OCI-LY1 (cell line): ENCODE measurements at regions not wholly inside any gene's neighbourhood (a gene's known extent, or its start where the extent isn't known, plus 50 kb on each side); places are given as distances from the start of the nearest gene placed in this dataset.

Experiments
- H2AFZ ChIP-seq: fragments of 200-600 bp; sonication (generic), shearing (Covaris generic); 2 replicates; pipeline ENCODE4 v1.6.0; 2014; ENCODE audit warnings: antibody characterized with exemption, mild to moderate bottlenecking, low read length
- H3F3A ChIP-seq: fragments of 200-600 bp; sonication (generic), shearing (Covaris generic); 2 replicates; pipeline ENCODE4 v1.6.0; 2014; ENCODE audit warnings: mild to moderate bottlenecking, antibody characterized with exemption, low read length, moderate library complexity; ENCODE audit not compliant: insufficient read depth
- H3K27ac ChIP-seq: fragments of 200-600 bp; sonication (generic); 2 replicates; pipeline ENCODE4 v1.5.1; 2014; ENCODE audit warnings: low read length, mixed run types, mild to moderate bottlenecking, low read depth; ENCODE audit not compliant: poor library complexity, severe bottlenecking
- H3K27me3 ChIP-seq: fragments of 200-600 bp; sonication (generic); 2 replicates; pipeline ENCODE4 v1.6.0; 2014; ENCODE audit warnings: antibody characterized with exemption, mild to moderate bottlenecking, low read length, moderate library complexity; ENCODE audit not compliant: insufficient read depth
- H3K36me3 ChIP-seq: fragments of 200-600 bp; sonication (generic); 2 replicates; pipeline ENCODE4 v1.6.1; 2014; ENCODE audit warnings: mild to moderate bottlenecking, antibody characterized with exemption, low read length, moderate library complexity, mixed read lengths; ENCODE audit not compliant: insufficient read depth
- H3K4me1 ChIP-seq: fragments of 200-600 bp; sonication (generic); 2 replicates; pipeline ENCODE4 v1.5.1; 2014; ENCODE audit warnings: mild to moderate bottlenecking, low read length, moderate library complexity; ENCODE audit not compliant: insufficient read depth, severe bottlenecking
- H3K4me2 ChIP-seq: fragments of 200-600 bp; sonication (generic), shearing (Covaris generic); 2 replicates; pipeline ENCODE4 v1.6.1; 2014; ENCODE audit warnings: low read length
- H3K4me3 ChIP-seq: fragments of 200-600 bp; sonication (generic); 2 replicates; pipeline ENCODE4 v1.5.1; 2014; ENCODE audit warnings: low read length, low read depth, mild to moderate bottlenecking, mixed read lengths; ENCODE audit not compliant: poor library complexity, severe bottlenecking
- H3K79me2 ChIP-seq: fragments of 200-600 bp; shearing (Covaris generic); 2 replicates; pipeline ENCODE4 v1.6.1; 2016; ENCODE audit warnings: mixed run types, low read length, mixed read lengths; ENCODE audit not compliant: insufficient read depth
- H3K9ac ChIP-seq: fragments of 200-600 bp; sonication (generic), shearing (Covaris generic); 2 replicates; pipeline ENCODE4 v1.6.1; 2014; ENCODE audit warnings: mild to moderate bottlenecking, low read length, mixed read lengths
- H3K9me2 ChIP-seq: fragments of 200-600 bp; sonication (generic), shearing (Covaris generic); 2 replicates; pipeline ENCODE4 v1.6.1; 2014; ENCODE audit warnings: low read depth, mild to moderate bottlenecking, low read length, mixed read lengths
- H3K9me3 ChIP-seq: fragments of 200-600 bp; shearing (Covaris generic); 2 replicates; pipeline ENCODE4 v1.6.1; 2014; ENCODE audit warnings: low read length, mixed read lengths
- H4K20me1 ChIP-seq: fragments of 200-600 bp; sonication (generic), shearing (Covaris generic); 2 replicates; pipeline ENCODE4 v1.6.0; 2016; ENCODE audit warnings: mild to moderate bottlenecking, low read length; ENCODE audit not compliant: insufficient read depth
- CTCF ChIP-seq: fragments of 200-600 bp; sonication (generic), shearing (Covaris generic); IDR thresholded peaks from 2 replicates; pipeline ENCODE4 v1.5.1; 2017; ENCODE audit warnings: mild to moderate bottlenecking, antibody characterized with exemption, low read length, moderate library complexity, mixed read lengths
- EZH2 ChIP-seq: fragments of 200-600 bp; sonication (generic), shearing (Covaris generic); IDR thresholded peaks from 2 replicates; pipeline ENCODE4 v1.8.0; 2017; ENCODE audit warnings: borderline replicate concordance, mixed run types, mild to moderate bottlenecking, antibody characterized with exemption, low read length, moderate library complexity, mixed read lengths

- H3K4me2 ChIP-seq: no peak overlapping the region
- no peak overlapping the region for H3K27ac ChIP-seq
- no peaks in the 10 kb centered on the region for H3K79me2 ChIP-seq
- H3K4me1 ChIP-seq: no peaks in the 10 kb centered on the region
- H3F3A ChIP-seq: no peaks in the 10 kb centered on the region
- H3K9me2 ChIP-seq: no peaks in the 10 kb centered on the region
- no peak overlapping the region for H3K9ac ChIP-seq
- peaks cover 8% of the 10 kb centered on the region; the same call in 1 of the 2 replicates for H3K27me3 ChIP-seq
- TF ChIP-seq CTCF (no peak), EZH2 (no peak)
- no peak overlapping the region for H3K4me3 ChIP-seq
- no peaks in the 10 kb centered on the region for H3K36me3 ChIP-seq
- no peaks in the 10 kb centered on the region for H3K9me3 ChIP-seq
- no peak overlapping the region for H2AFZ ChIP-seq
- no peaks in the 10 kb centered on the region for H4K20me1 ChIP-seq
These were observed 118.7 kb downstream of the RPAP3 start for GRCh38 chr12:47586952-47587669.

- no peak overlapping the region for H2AFZ ChIP-seq
- H3K9ac ChIP-seq: no peak overlapping the region
- H3F3A ChIP-seq: no peaks in the 10 kb centered on the region
- no peak overlapping the region for H3K4me3 ChIP-seq
- no peaks in the 10 kb centered on the region for H3K79me2 ChIP-seq
- H3K4me1 ChIP-seq: no peaks in the 10 kb centered on the region
- H3K9me3 ChIP-seq: no peaks in the 10 kb centered on the region
- TF ChIP-seq CTCF (no peak), EZH2 (no peak)
- peaks cover 8% of the 10 kb centered on the region; the same call in 1 of the 2 replicates for H3K27me3 ChIP-seq
- H4K20me1 ChIP-seq: no peaks in the 10 kb centered on the region
- no peak overlapping the region for H3K4me2 ChIP-seq
- no peaks in the 10 kb centered on the region for H3K9me2 ChIP-seq
- no peaks in the 10 kb centered on the region for H3K36me3 ChIP-seq
- H3K27ac ChIP-seq: no peak overlapping the region
These were observed 120.3 kb downstream of the RPAP3 start for GRCh38 chr12:47585507-47585906.

- Histone ChIP-seq H2AFZ (no peak overlapping the region), H3K27me3 (no peaks in the 10 kb centered on the region), H3K79me2 (no peaks in the 10 kb centered on the region), H3K9me2 (no peaks in the 10 kb centered on the region), H4K20me1 (no peaks in the 10 kb centered on the region), H3K9ac (no peak overlapping the region), H3K27ac (no peak overlapping the region), H3K36me3 (no peaks in the 10 kb centered on the region), H3K9me3 (no peaks in the 10 kb centered on the region), H3K4me2 (no peak overlapping the region), H3K4me3 (no peak overlapping the region), H3K4me1 (no peaks in the 10 kb centered on the region), H3F3A (no peaks in the 10 kb centered on the region)
- no peak for TF ChIP-seq CTCF
- no peak for TF ChIP-seq EZH2
These were observed 127.0 kb downstream of the RPAP3 start for GRCh38 chr12:47578836-47579235.
